Glutamatergic neuron (in vitro differentiated cells): ENCODE measurements at regions not wholly inside any gene's neighbourhood (a gene's known extent, or its start where the extent isn't known, plus 50 kb on each side); places are given as distances from the start of the nearest gene placed in this dataset.

Source experiments
- DNase-seq: peaks from one replicate; pipeline ENCODE4 v3.0.0; 2022
- H3K27ac Mint-ChIP-seq: one replicate; pipeline ENCODE4 v1.8.0; 2020; ENCODE audit warnings: mild to moderate bottlenecking, mixed read lengths, inconsistent platforms; ENCODE audit not compliant: unreplicated experiment
- H3K27me3 Mint-ChIP-seq: one replicate; pipeline ENCODE4 v1.8.0; 2020; ENCODE audit warnings: mild to moderate bottlenecking, moderate library complexity, mixed read lengths, inconsistent platforms; ENCODE audit not compliant: unreplicated experiment
- H3K36me3 Mint-ChIP-seq: one replicate; pipeline ENCODE4 v1.8.0; 2020; ENCODE audit warnings: mild to moderate bottlenecking, mixed read lengths, inconsistent platforms; ENCODE audit not compliant: unreplicated experiment
- H3K4me1 Mint-ChIP-seq: one replicate; pipeline ENCODE4 v1.8.0; 2020; ENCODE audit warnings: mild to moderate bottlenecking, low read depth, mixed read lengths, inconsistent platforms; ENCODE audit not compliant: unreplicated experiment
- H3K4me3 Mint-ChIP-seq: one replicate; pipeline ENCODE4 v1.8.0; 2020; ENCODE audit warnings: mild to moderate bottlenecking, mixed read lengths, inconsistent platforms; ENCODE audit not compliant: unreplicated experiment
- H3K9me3 Mint-ChIP-seq: one replicate; pipeline ENCODE4 v1.8.0; 2020; ENCODE audit warnings: mild to moderate bottlenecking, moderate library complexity, mixed read lengths, inconsistent platforms; ENCODE audit not compliant: unreplicated experiment
- TF ChIP-seq, protein P1 (sequence below): fragments of 200-600 bp; sonication (generic); IDR thresholded peaks from one replicate; pipeline ENCODE4 v1.5.0; 2021; ENCODE audit not compliant: partially characterized antibody, unreplicated experiment

DNA sequence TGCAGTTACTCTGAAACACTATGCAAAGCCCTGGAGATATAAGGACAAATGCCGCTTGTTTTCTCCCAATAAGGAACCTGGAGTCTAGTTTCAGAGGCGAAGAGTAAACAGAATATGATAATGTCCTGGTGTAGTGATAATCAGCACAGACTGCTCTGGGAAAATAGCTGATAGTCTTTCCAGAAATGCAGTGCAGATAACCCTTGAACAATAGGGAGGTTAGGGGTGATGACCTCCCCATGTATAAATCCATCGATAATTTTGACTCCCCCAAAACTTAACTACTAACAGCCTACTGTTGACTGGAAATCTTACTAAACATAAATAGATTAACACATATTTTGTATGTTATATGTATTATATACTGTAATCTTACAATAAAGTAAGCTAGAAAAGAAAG is 1280.9 kb upstream of the TENM3 start:
- Mint-ChIP-seq H3K27me3 (no peaks in the 10 kb centered on the region), H3K27ac (no peak overlapping the region), H3K9me3 (no peaks in the 10 kb centered on the region), H3K4me1 (no peaks in the 10 kb centered on the region), H3K4me3 (no peak overlapping the region), H3K36me3 (no peaks in the 10 kb centered on the region)
- TF ChIP-seq, protein P1, sequence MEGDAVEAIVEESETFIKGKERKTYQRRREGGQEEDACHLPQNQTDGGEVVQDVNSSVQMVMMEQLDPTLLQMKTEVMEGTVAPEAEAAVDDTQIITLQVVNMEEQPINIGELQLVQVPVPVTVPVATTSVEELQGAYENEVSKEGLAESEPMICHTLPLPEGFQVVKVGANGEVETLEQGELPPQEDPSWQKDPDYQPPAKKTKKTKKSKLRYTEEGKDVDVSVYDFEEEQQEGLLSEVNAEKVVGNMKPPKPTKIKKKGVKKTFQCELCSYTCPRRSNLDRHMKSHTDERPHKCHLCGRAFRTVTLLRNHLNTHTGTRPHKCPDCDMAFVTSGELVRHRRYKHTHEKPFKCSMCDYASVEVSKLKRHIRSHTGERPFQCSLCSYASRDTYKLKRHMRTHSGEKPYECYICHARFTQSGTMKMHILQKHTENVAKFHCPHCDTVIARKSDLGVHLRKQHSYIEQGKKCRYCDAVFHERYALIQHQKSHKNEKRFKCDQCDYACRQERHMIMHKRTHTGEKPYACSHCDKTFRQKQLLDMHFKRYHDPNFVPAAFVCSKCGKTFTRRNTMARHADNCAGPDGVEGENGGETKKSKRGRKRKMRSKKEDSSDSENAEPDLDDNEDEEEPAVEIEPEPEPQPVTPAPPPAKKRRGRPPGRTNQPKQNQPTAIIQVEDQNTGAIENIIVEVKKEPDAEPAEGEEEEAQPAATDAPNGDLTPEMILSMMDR = no peak
- no peak for DNase-seq

DNA sequence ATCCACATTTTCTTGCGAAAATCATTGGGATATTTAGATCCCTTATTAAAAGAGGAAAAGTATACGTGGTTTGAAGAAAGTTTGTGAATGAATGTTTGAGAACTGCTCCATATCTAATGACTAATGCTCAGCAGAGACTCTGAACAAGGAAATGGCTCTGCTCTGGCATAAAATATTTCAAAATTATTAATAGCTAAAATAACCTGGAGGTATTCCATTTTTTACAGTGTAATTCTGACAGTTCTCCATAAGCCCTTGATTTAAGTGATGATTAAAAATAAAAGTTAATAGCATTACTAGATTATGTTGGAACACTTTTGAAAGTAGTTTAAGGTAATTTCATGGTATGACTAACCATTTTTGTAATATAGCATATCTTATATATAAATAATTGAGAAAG is 1276.9 kb upstream of the TENM3 start:
- TF ChIP-seq, protein P1 = no peak
- no peak overlapping the region for H3K4me3 Mint-ChIP-seq
- no peaks in the 10 kb centered on the region for H3K4me1 Mint-ChIP-seq
- no peak for DNase-seq
- H3K27me3 Mint-ChIP-seq = no peaks in the 10 kb centered on the region
- H3K36me3 Mint-ChIP-seq = no peaks in the 10 kb centered on the region
- H3K9me3 Mint-ChIP-seq = no peaks in the 10 kb centered on the region
- H3K27ac Mint-ChIP-seq = no peak overlapping the region

DNA sequence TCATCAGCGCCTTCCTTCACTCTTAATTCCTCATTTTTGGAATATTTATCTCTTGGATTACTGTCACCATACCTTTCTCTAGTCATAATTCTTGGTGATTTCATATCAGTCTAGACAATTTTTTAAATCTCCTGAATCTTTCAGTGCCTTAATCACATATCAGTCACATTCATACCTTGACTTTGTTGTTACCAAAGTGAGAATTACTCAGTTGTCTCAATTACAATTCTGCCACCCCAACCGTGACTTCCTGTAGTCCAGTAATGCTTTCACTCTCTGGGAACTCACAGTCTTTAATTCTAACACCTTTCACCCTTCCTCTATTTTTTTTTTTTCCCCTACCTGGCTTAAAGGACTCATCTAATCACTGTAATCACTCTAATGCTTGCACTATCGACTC is 1275.3 kb upstream of the TENM3 start:
- H3K9me3 Mint-ChIP-seq = no peaks in the 10 kb centered on the region
- no peaks in the 10 kb centered on the region for H3K4me1 Mint-ChIP-seq
- no peak for DNase-seq
- no peak overlapping the region for H3K27ac Mint-ChIP-seq
- H3K27me3 Mint-ChIP-seq = no peaks in the 10 kb centered on the region
- TF ChIP-seq, protein P1 = no peak
- H3K4me3 Mint-ChIP-seq = no peak overlapping the region
- no peaks in the 10 kb centered on the region for H3K36me3 Mint-ChIP-seq

DNA sequence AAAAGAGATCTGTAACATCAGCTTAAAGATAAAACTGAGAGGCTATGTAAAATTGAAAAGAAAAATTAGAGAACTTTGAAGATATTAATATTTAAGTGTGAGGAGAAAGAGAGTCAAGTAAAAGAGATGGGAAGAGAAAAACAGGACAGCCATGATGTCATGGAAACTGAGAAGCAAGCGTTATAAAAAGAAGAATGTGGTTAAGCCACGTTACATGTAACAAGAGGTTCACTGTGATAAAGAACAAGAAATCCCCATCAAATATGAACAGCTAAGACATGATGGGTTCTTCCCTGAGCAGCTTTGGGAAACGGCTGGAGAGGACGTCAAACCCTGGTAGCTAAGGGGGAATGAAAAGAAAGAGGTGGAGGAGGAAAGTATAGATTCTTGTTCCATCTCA is 1269.3 kb upstream of the TENM3 start:
- Mint-ChIP-seq H3K27ac (no peak overlapping the region), H3K27me3 (no peaks in the 10 kb centered on the region), H3K4me1 (no peaks in the 10 kb centered on the region), H3K4me3 (no peak overlapping the region), H3K36me3 (no peaks in the 10 kb centered on the region), H3K9me3 (no peaks in the 10 kb centered on the region)
- TF ChIP-seq, protein P1 = no peak
- no peak for DNase-seq

DNA sequence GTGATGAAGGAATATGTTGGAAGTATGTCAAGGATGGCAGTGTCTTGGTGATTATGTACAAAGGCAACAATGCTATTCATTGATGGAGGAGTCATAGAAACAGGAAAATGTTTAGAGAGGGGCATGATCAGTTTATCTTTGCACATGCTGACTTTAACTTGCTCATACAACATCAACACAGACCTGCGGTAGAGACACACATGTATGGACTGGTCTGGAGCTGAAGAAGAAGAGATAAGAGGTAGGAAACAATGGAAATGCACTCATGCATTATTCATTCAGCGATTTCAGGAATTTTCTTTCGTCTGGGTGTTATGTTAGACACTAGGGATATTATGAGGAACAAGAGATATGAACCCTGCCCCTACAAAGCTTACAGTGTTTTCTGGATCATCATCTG is 1252.3 kb upstream of the TENM3 start:
- TF ChIP-seq, protein P1 = no peak
- no peak for DNase-seq
- Mint-ChIP-seq H3K4me1 (no peaks in the 10 kb centered on the region), H3K9me3 (no peaks in the 10 kb centered on the region), H3K4me3 (no peak overlapping the region), H3K27me3 (no peaks in the 10 kb centered on the region), H3K36me3 (no peaks in the 10 kb centered on the region), H3K27ac (no peak overlapping the region)
